Mesendoderm (in vitro differentiated cells): ENCODE measurements at regions not wholly inside any gene's neighbourhood (a gene's known extent, or its start where the extent isn't known, plus 50 kb on each side); places are given as distances from the start of the nearest gene placed in this dataset.

Source experiments
- DNase-seq: peaks from one replicate; pipeline ENCODE4 v3.0.0; 2013
- H2AK5ac ChIP-seq: 2 replicates; pipeline ENCODE4 v1.6.1; 2013; ENCODE audit warnings: low read length, inconsistent platforms
- H2BK120ac ChIP-seq: 2 replicates; pipeline ENCODE4 v1.6.1; 2013; ENCODE audit warnings: low read depth, mild to moderate bottlenecking, low read length, moderate library complexity, mixed read lengths
- H2BK15ac ChIP-seq: replicated peaks from 2 replicates; pipeline ENCODE4 v1.6.1; 2013; ENCODE audit warnings: low read depth, mild to moderate bottlenecking, moderate library complexity
- H2BK5ac ChIP-seq: 2 replicates; pipeline ENCODE4 v1.6.1; 2013; ENCODE audit warnings: low read length, inconsistent platforms
- H3K18ac ChIP-seq: 2 replicates; pipeline ENCODE4 v1.6.1; 2013; ENCODE audit warnings: mild to moderate bottlenecking, low read length, mixed read lengths
- H3K23ac ChIP-seq: one replicate; pipeline ENCODE4 v1.6.1; 2013; ENCODE audit warnings: low read length
- H3K27ac ChIP-seq: 2 replicates; pipeline ENCODE4 v1.5.1; 2013; ENCODE audit warnings: low read depth, mild to moderate bottlenecking, inconsistent platforms, low read length, moderate library complexity
- H3K27me3 ChIP-seq: 2 replicates; pipeline ENCODE4 v1.6.1; 2013; ENCODE audit warnings: low read length, control low read depth, mild to moderate bottlenecking, inconsistent platforms; ENCODE audit not compliant: insufficient read depth, poor library complexity
- H3K36me3 ChIP-seq: 2 replicates; pipeline ENCODE4 v1.6.1; 2013; ENCODE audit warnings: low read length, inconsistent platforms; ENCODE audit not compliant: control insufficient read depth, insufficient read depth
- H3K4ac ChIP-seq: one replicate; pipeline ENCODE4 v1.6.1; 2013; ENCODE audit warnings: low read depth, mild to moderate bottlenecking, low read length, moderate library complexity
- H3K4me1 ChIP-seq: 2 replicates; pipeline ENCODE4 v1.6.1; 2013; ENCODE audit warnings: low read depth, low read length, inconsistent platforms; ENCODE audit not compliant: control insufficient read depth
- H3K4me2 ChIP-seq: 2 replicates; pipeline ENCODE4 v1.6.1; 2013; ENCODE audit warnings: low read length
- H3K4me3 ChIP-seq: 2 replicates; pipeline ENCODE4 v1.5.1; 2013; ENCODE audit warnings: mild to moderate bottlenecking, low read length
- H3K56ac ChIP-seq: one replicate; pipeline ENCODE4 v1.6.1; 2013; ENCODE audit warnings: low read length
- H3K79me1 ChIP-seq: 2 replicates; pipeline ENCODE4 v1.6.1; 2013; ENCODE audit warnings: low read length, inconsistent platforms
- H3K79me2 ChIP-seq: 2 replicates; pipeline ENCODE4 v1.6.1; 2013; ENCODE audit warnings: mild to moderate bottlenecking, low read length; ENCODE audit not compliant: control insufficient read depth, insufficient read depth
- H3K9ac ChIP-seq: 2 replicates; pipeline ENCODE4 v1.6.1; 2013; ENCODE audit warnings: low read length, inconsistent platforms
- H4K5ac ChIP-seq: one replicate; pipeline ENCODE4 v1.6.1; 2013; ENCODE audit warnings: low read length
- H4K8ac ChIP-seq: one replicate; pipeline ENCODE4 v1.6.1; 2013; ENCODE audit warnings: low read depth, mild to moderate bottlenecking, control low read depth, low read length, moderate library complexity
- WGBS: extraction: QIAGEN DNeasy Blood & Tissue Kit; methylation state at CpG from one replicate; pipeline ENCODE4 v1.1.7; 2013; ENCODE audit warnings: low lambda C conversion rate, missing lambda C conversion rate; ENCODE audit not compliant: insufficient coverage; ENCODE audit errors: extremely low coverage; 5-methylcytosine and 5-hydroxymethylcytosine counted together

DNA sequence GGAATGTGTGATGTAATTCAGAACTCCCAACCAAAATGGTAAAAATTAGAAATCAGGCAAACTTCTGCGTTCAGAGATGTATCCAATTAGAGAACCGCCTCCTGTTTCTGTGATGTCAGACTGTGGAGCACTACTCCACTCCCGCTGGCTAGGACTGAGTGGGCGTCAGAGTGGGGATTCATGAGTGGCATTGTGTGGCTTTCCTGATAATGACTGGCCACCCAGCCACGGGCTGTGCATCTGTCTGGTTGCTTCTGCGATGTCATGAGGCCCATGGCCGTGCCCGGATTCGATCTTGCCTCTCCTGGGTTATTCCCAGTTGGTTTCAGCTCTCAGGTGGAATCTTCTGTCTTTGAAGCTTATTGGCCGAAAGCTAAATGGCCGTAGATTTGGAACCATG is 87.1 kb upstream of the KCNA1 start:
- no peak overlapping the region for H3K9ac ChIP-seq
- no peak overlapping the region for H2BK120ac ChIP-seq
- H3K4me2 ChIP-seq: no peak overlapping the region
- H3K18ac ChIP-seq: no peak overlapping the region
- no peak overlapping the region for H4K8ac ChIP-seq
- no peak overlapping the region for H4K5ac ChIP-seq
- no peaks in the 10 kb centered on the region for H3K36me3 ChIP-seq
- no CpG with 5 or more reads among the region's 11 CpGs for WGBS
- H3K23ac ChIP-seq: no peak overlapping the region
- H2AK5ac ChIP-seq: no peak overlapping the region
- H3K4ac ChIP-seq: no peak overlapping the region
- no peak overlapping the region for H3K4me3 ChIP-seq
- no peaks in the 10 kb centered on the region for H3K4me1 ChIP-seq
- H2BK15ac ChIP-seq: no peak overlapping the region
- no peaks in the 10 kb centered on the region for H3K79me2 ChIP-seq
- H3K27ac ChIP-seq: no peak overlapping the region
- no peaks in the 10 kb centered on the region for H3K27me3 ChIP-seq
- no peak overlapping the region for H2BK5ac ChIP-seq
- no peak overlapping the region for H3K56ac ChIP-seq
- DNase-seq: no peak
- H3K79me1 ChIP-seq: no peaks in the 10 kb centered on the region

DNA sequence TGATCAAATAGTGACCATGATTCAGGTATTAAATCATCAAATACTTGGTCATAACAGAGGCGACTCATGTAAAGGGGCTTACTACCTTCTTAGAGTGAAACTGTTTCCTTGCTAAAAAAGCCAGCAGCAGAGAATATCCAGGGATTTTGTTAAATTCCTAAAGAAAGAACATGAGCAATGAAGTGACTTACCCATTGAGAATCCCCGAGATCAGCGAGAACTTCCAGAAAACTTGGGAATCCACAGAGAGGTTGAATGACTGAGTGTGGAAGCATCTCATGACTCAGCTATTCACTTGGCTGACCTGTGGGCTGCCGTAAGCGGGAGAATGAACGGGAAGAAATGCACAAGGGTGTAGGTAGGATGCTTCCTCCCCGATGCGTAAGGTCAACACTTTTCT is 85.3 kb upstream of the KCNA1 start:
- Histone ChIP-seq H3K4me3 (no peak overlapping the region), H3K4ac (no peak overlapping the region), H3K27me3 (no peaks in the 10 kb centered on the region), H2BK120ac (no peak overlapping the region), H2BK5ac (no peak overlapping the region), H3K79me1 (no peaks in the 10 kb centered on the region), H3K4me2 (no peak overlapping the region), H3K27ac (no peak overlapping the region), H3K9ac (no peak overlapping the region), H4K5ac (no peak overlapping the region), H3K79me2 (no peaks in the 10 kb centered on the region), H4K8ac (no peak overlapping the region), H3K56ac (no peak overlapping the region), H3K4me1 (no peaks in the 10 kb centered on the region), H3K36me3 (no peaks in the 10 kb centered on the region), H2AK5ac (no peak overlapping the region), H3K23ac (no peak overlapping the region), H3K18ac (no peak overlapping the region), H2BK15ac (no peak overlapping the region)
- peak; percentile 84 for DNase-seq
- WGBS: no CpG with 5 or more reads among the region's 8 CpGs

DNA sequence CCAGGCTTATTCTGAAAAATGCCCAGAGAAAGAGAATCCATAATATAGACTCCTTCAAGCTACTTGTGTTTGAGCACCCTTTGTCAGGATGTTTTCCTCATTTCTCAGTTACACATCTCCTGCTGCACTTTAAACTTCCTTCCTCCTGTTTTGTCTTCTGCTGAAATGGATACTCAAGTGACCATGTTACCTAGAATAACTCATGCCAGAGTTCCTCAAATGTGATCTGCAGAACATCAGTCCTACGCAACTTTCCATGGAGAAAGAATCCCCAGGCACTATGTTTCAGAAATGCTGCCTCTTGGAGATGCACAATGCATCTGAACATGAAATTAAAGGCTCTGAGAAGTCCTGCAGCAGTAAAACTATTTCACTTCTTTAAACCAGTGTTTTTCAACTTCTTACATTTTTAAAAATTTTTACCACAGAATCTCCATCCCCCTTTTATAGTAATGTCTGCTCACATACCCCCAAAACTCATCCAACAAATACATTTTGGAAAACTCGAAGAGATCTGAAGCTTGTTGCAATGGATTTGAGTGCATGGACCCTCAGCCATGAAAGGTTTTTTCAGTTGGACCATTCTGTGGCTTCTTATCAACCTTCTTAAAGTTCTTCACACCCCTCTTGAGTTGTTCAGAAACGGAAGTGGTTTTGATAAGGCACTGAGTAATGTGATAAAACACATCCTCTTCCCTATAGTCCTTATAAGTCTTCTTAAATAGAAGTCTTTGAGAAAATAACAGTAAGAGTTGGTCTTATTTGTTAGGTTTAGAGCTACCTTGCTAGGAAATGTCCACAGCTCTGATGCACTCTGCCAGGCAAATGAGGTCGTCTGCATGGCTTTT is 84.5 kb upstream of the KCNA1 start:
- Histone ChIP-seq H3K23ac (no peak overlapping the region), H3K9ac (no peak overlapping the region), H3K56ac (no peak overlapping the region), H3K27ac (no peak overlapping the region), H2AK5ac (no peak overlapping the region), H3K36me3 (no peaks in the 10 kb centered on the region), H3K79me2 (no peaks in the 10 kb centered on the region), H2BK15ac (no peak overlapping the region), H3K18ac (no peak overlapping the region), H3K4me3 (no peak overlapping the region), H3K4ac (no peak overlapping the region), H2BK120ac (no peak overlapping the region), H3K27me3 (no peaks in the 10 kb centered on the region), H2BK5ac (no peak overlapping the region), H3K4me1 (no peaks in the 10 kb centered on the region), H3K4me2 (no peak overlapping the region), H4K8ac (no peak overlapping the region), H4K5ac (no peak overlapping the region), H3K79me1 (no peaks in the 10 kb centered on the region)
- DNase-seq: no peak
- WGBS: no CpG with 5 or more reads among the region's 4 CpGs

DNA sequence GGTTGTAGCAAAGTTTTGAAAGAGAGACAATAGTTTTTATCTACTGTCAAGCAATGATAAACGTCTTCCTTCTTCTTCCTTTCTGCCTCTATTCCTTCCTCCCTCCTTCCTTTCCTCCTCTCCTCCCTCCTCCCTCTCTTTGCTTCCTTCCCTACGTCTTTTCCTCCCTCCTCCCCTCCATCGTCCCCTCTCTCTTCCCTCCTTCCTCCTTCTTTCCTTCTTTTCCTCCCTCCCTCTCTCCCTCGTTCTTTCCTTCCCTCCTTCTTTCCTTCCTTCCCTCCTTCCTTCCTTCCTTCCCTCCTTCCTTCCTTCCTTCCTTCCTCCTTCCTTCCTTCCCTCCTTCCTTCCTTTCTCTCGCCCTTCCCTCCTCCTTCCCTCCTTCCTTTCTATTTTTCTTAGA is 82.8 kb upstream of the KCNA1 start:
- Histone ChIP-seq H3K4ac (no peak overlapping the region), H2BK120ac (no peak overlapping the region), H3K79me1 (no peaks in the 10 kb centered on the region), H3K27me3 (no peaks in the 10 kb centered on the region), H3K23ac (no peak overlapping the region), H3K4me1 (no peaks in the 10 kb centered on the region), H3K9ac (no peak overlapping the region), H4K5ac (no peak overlapping the region), H4K8ac (no peak overlapping the region), H3K4me2 (no peak overlapping the region), H3K18ac (no peak overlapping the region), H2AK5ac (no peak overlapping the region), H3K36me3 (no peaks in the 10 kb centered on the region), H3K27ac (no peak overlapping the region), H3K56ac (no peak overlapping the region), H3K4me3 (no peak overlapping the region), H2BK5ac (no peak overlapping the region), H3K79me2 (no peaks in the 10 kb centered on the region), H2BK15ac (no peak overlapping the region)
- 100% methylated on average over 2 of the region's 5 CpGs for WGBS
- no peak for DNase-seq

DNA sequence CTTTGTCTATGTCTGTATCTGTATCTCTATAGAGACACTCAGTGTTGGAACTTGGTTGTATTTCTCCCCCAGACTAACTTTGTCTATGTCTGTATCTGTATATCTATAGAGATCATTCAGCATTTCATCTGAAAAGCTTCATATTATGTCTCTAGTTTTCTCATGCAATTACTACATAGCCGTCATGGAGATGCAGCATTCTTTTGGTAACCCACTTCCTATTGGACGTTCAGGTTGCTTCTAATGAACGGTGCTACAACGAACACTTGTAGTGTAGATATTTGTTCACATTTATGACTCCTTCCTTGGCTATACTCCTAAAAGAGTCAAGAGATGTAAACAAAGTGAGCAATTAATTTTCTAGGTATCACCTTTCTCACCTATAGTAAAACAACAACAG is 81.5 kb upstream of the KCNA1 start:
- Histone ChIP-seq H3K27ac (no peak overlapping the region), H3K56ac (no peak overlapping the region), H3K18ac (no peak overlapping the region), H3K4ac (no peak overlapping the region), H2BK120ac (no peak overlapping the region), H3K9ac (no peak overlapping the region), H3K4me1 (no peaks in the 10 kb centered on the region), H3K79me1 (no peaks in the 10 kb centered on the region), H2BK5ac (no peak overlapping the region), H2AK5ac (no peak overlapping the region), H3K79me2 (no peaks in the 10 kb centered on the region), H3K23ac (no peak overlapping the region), H3K4me3 (no peak overlapping the region), H4K5ac (no peak overlapping the region), H2BK15ac (no peak overlapping the region), H4K8ac (no peak overlapping the region), H3K27me3 (no peaks in the 10 kb centered on the region), H3K36me3 (no peaks in the 10 kb centered on the region), H3K4me2 (no peak overlapping the region)
- WGBS: no CpG with 5 or more reads among the region's 4 CpGs
- DNase-seq: no peak
